Upper lobe of right lung (tissue), 1 donor: ENCODE measurements at regions not wholly inside any gene's neighbourhood (a gene's known extent, or its start where the extent isn't known, plus 50 kb on each side); places are given as distances from the start of the nearest gene placed in this dataset.

Source experiments
- ATAC-seq: fragments of 200-7000 bp; cut with Tn5 transposase; one replicate; pipeline ENCODE4 v1.9.1; 2020; ENCODE audit warnings: mild to moderate bottlenecking, moderate library complexity
- DNase-seq: peaks from one replicate; pipeline ENCODE4 v3.0.0-alpha.2; 2020
- H3K27ac ChIP-seq: fragments of 200-600 bp; one replicate; pipeline ENCODE4 v1.8.0; 2022
- H3K27me3 ChIP-seq: fragments of 200-600 bp; one replicate; pipeline ENCODE4 v1.8.0; 2022; ENCODE audit warnings: mild to moderate bottlenecking
- H3K36me3 ChIP-seq: fragments of 200-600 bp; one replicate; pipeline ENCODE4 v1.8.0; 2022
- H3K4me1 ChIP-seq: fragments of 200-600 bp; one replicate; pipeline ENCODE4 v1.8.0; 2022
- H3K4me3 ChIP-seq: fragments of 200-600 bp; one replicate; pipeline ENCODE4 v1.8.0; 2022; ENCODE audit warnings: mild to moderate bottlenecking
- H3K9me3 ChIP-seq: fragments of 200-600 bp; one replicate; pipeline ENCODE4 v1.8.0; 2022
- CTCF ChIP-seq: fragments of 200-600 bp; IDR thresholded peaks from one replicate; pipeline ENCODE4 v1.8.0; 2022; ENCODE audit warnings: antibody characterized with exemption
- intact Hi-C: fragments of 100-400 bp; cut with DNase I; formaldehyde crosslinking; loops from one replicate; pipeline ENCODE4 v1.11.0; 2022
- donor health status: DM: no; HTN: yes; CAD: no; lungs with severe emphysema.

DNA sequence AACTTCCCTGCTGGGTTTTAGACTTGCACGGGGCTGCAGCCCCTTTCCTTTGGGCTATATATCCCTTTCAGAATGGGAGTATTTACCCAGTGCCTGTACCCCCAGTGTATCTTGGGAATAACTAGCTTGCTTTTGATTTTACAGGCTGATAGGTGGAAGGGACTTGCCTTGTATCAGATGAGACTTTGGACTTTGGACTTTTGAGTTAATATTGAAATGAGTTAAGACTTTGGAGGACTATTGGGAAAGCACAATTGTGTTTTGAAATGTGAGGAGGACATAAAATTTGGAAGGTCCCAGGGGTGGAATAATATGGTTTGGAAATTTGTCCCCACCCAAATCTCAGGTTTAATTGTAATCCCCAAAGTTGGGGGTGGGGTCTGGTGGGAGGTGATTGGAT, 393.8 kb upstream of the KIF2B start:
- no peak overlapping the region for H3K4me3 ChIP-seq
- no peaks in the 10 kb centered on the region for H3K4me1 ChIP-seq
- no peaks in the 10 kb centered on the region for H3K27me3 ChIP-seq
- no peak overlapping the region for H3K27ac ChIP-seq
- DNase-seq: no peak
- ATAC-seq: no peak
- intact Hi-C loops: no loop called here
- no peaks in the 10 kb centered on the region for H3K9me3 ChIP-seq
- H3K36me3 ChIP-seq: no peaks in the 10 kb centered on the region
- no peak for TF ChIP-seq CTCF

- ATAC-seq (no peak), DNase-seq (no peak)
- Histone ChIP-seq H3K27me3 (no peaks in the 10 kb centered on the region), H3K9me3 (no peaks in the 10 kb centered on the region), H3K4me3 (no peak overlapping the region), H3K27ac (no peak overlapping the region), H3K36me3 (no peaks in the 10 kb centered on the region), H3K4me1 (no peaks in the 10 kb centered on the region)
- no peak for TF ChIP-seq CTCF
- intact Hi-C loops: no loop called here
Observed at GRCh38 chr17:53426505-53426904, 396.2 kb upstream of the KIF2B start.

DNA sequence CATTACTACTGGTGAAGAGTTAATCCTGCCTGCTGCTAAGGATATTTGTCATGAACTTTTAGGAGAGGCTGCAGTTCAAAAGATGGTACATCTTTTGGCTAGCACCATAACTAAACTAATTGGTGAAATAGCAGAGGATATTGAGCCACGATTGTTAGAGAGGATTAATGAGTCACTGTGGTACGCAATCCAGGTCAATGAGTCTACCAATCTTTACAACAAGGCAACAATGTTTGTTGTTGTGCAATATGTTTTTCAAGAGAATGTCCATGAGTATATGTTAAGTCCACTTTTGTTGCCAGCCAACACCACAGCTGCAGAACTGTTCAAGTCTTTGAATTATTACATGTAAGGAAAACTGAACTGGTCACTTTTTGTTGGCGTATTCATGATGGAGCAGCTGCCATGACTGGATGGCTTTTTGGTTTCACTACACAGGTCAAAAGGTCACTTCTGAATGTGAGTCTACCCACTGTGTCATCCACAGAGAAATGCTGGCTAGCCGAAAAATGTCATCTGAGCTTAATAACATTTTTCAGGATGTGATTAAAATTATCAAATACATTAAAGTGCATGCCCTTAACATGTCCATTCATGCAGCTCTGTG, 402.6 kb upstream of the KIF2B start:
- no peak for TF ChIP-seq CTCF
- no peak for ATAC-seq
- H3K9me3 ChIP-seq: no peaks in the 10 kb centered on the region
- H3K27ac ChIP-seq: no peak overlapping the region
- no peaks in the 10 kb centered on the region for H3K36me3 ChIP-seq
- no peak for DNase-seq
- no peaks in the 10 kb centered on the region for H3K4me1 ChIP-seq
- intact Hi-C loops: no loop called here
- no peaks in the 10 kb centered on the region for H3K27me3 ChIP-seq
- no peak overlapping the region for H3K4me3 ChIP-seq

DNA sequence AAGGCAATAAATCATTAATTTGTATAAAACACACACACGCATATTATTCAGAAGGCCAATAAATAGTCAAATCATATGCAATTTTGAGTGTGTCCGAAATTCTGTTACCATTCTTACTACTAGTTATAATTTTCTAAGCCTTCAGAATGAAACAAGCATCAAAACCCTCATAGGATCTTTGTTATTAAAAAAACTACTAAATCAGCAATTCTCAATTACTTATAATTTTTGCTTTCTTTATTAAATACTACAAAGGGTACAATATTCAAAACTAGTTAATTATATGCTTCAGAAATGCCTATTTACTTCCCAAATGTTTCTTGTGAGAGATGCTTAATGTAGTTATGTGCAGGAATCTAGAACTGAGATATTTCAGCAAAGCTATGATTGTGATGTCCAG, 413.1 kb upstream of the KIF2B start:
- H3K4me1 ChIP-seq: no peaks in the 10 kb centered on the region
- DNase-seq (no peak), ATAC-seq (no peak)
- H3K9me3 ChIP-seq: no peaks in the 10 kb centered on the region
- intact Hi-C loops: no loop called here
- no peak for TF ChIP-seq CTCF
- no peaks in the 10 kb centered on the region for H3K27me3 ChIP-seq
- H3K27ac ChIP-seq: no peak overlapping the region
- H3K36me3 ChIP-seq: no peaks in the 10 kb centered on the region
- no peak overlapping the region for H3K4me3 ChIP-seq

DNA sequence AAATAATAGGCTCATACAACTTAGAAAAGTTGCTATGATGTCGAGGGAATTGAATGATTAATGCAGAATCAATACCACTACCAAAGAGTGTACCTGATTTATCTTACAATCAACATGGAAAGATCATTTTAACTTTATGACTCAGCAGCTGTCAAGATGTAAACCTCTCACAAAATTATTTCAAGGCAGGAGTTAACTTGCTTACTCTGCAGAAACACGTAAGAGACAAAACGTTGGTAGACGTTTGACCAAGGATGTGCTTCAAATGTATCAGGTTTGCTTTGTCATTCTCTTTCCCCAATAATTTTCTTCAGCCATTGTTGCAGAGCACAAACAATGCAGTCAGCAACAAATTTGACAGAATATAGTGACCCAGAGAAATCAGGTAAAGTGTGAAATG, 415.8 kb upstream of the KIF2B start:
- TF ChIP-seq CTCF: no peak
- no peaks in the 10 kb centered on the region for H3K4me1 ChIP-seq
- intact Hi-C loops: no loop called here
- DNase-seq (no peak), ATAC-seq (no peak)
- H3K9me3 ChIP-seq: no peaks in the 10 kb centered on the region
- no peak overlapping the region for H3K27ac ChIP-seq
- no peak overlapping the region for H3K4me3 ChIP-seq
- no peaks in the 10 kb centered on the region for H3K27me3 ChIP-seq
- no peaks in the 10 kb centered on the region for H3K36me3 ChIP-seq

- no peak for TF ChIP-seq CTCF
- H3K27ac ChIP-seq: no peak overlapping the region
- no peak overlapping the region for H3K4me3 ChIP-seq
- intact Hi-C loops: no loop called here
- H3K36me3 ChIP-seq: no peaks in the 10 kb centered on the region
- DNase-seq (no peak), ATAC-seq (no peak)
- H3K9me3 ChIP-seq: no peaks in the 10 kb centered on the region
- H3K4me1 ChIP-seq: no peaks in the 10 kb centered on the region
- H3K27me3 ChIP-seq: no peaks in the 10 kb centered on the region
Observed at GRCh38 chr17:53391197-53391596, 431.5 kb upstream of the KIF2B start.
